Subcutaneous abdominal adipose tissue (tissue), 5 donors: ENCODE measurements at regions not wholly inside any gene's neighbourhood (a gene's known extent, or its start where the extent isn't known, plus 50 kb on each side); places are given as distances from the start of the nearest gene placed in this dataset.

ENCODE experiments used
- H3K27ac ChIP-seq: one replicate; pipeline ENCODE4 v1.7.0; 2013; ENCODE audit warnings: low read depth, mild to moderate bottlenecking, inconsistent platforms, low read length, moderate library complexity
- H3K27me3 ChIP-seq, 5 donors: one replicate each; pipeline ENCODE4 v1.7.0; 2013; ENCODE audit warnings: low read length in 5 of 5, inconsistent platforms in 1 of 5; ENCODE audit not compliant: control insufficient read depth in 5 of 5, insufficient read depth in 4 of 5
- H3K36me3 ChIP-seq, 5 donors: one replicate each; pipeline ENCODE4 v1.7.0; 2013; ENCODE audit warnings: low read length in 5 of 5; ENCODE audit not compliant: control insufficient read depth in 5 of 5, insufficient read depth in 5 of 5
- H3K4me1 ChIP-seq, 5 donors: one replicate each; pipeline ENCODE4 v1.7.0; 2013; ENCODE audit warnings: low read length in 5 of 5, mild to moderate bottlenecking in 3 of 5, moderate library complexity in 1 of 5; ENCODE audit not compliant: control insufficient read depth in 5 of 5, insufficient read depth in 5 of 5
- H3K4me3 ChIP-seq, 5 donors: one replicate each; pipeline ENCODE4 v1.7.0; 2013; ENCODE audit warnings: low read length in 5 of 5, low read depth in 1 of 5
- H3K9ac ChIP-seq, 5 donors: one replicate each; pipeline ENCODE4 v1.7.0; 2013; ENCODE audit warnings: low read length in 5 of 5, mild to moderate bottlenecking in 4 of 5, moderate library complexity in 3 of 5
- H3K9me3 ChIP-seq, 5 donors: one replicate each; pipeline ENCODE4 v1.7.0; 2013; ENCODE audit warnings: low read length in 5 of 5; ENCODE audit not compliant: control insufficient read depth in 5 of 5
- donor health status: healthy.
- donor health status: healthy.
- donor health status: healthy.
- donor health status: healthy.
- donor health status: healthy.

DNA sequence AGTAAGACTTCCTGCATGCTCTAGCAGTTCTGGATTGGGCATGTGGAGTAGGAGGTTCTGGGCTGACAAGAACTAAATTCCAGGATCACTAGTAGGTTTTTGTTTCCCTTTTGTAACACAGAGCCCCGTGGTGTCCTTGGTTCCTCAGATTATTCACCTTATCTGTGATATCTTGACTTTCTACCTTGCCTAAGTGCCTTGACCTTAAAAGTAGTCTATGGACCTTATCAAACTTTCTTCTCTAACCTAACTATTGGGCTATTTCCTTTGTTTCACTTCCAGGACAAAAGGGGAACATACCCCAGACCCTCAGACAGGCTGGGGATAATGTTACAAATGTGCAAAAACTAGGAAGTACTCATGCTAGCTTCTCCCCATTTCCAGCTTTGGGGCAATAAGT is 595.3 kb downstream of the PSAT1 start:
- Histone ChIP-seq H3K27ac (no peak overlapping the region), H3K36me3 (no peaks in the 10 kb centered on the region), H3K4me1 (no peaks in the 10 kb centered on the region), H3K27me3 (no peaks in the 10 kb centered on the region), H3K9me3 (peaks cover 0 to 16% (median 12%) of the 10 kb centered on the region in 5 donors), H3K9ac (no peak overlapping the region), H3K4me3 (no peak overlapping the region)

DNA sequence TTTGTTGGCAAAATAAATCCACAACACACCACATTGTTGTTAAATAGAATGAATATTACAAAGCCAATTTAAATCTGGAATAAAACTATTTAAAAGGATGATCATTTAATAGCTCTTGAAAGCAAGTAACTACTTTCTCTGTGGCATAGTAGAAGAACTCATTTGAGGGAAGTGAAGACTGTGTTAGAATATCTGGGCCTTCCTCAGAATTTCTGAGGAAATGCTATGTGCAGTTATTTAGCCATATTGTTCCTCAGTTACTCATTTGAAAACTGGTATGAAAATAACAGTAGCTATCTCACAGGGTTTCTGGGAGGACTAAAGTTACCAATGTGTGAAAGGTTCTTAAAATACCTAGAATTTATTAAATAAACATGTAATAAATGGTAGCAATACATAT is 595.8 kb downstream of the PSAT1 start:
- Histone ChIP-seq H3K4me1 (no peaks in the 10 kb centered on the region), H3K9me3 (peaks cover 0 to 16% (median 12%) of the 10 kb centered on the region in 5 donors), H3K36me3 (no peaks in the 10 kb centered on the region), H3K4me3 (no peak overlapping the region), H3K27ac (no peak overlapping the region), H3K27me3 (no peaks in the 10 kb centered on the region), H3K9ac (no peak overlapping the region)

DNA sequence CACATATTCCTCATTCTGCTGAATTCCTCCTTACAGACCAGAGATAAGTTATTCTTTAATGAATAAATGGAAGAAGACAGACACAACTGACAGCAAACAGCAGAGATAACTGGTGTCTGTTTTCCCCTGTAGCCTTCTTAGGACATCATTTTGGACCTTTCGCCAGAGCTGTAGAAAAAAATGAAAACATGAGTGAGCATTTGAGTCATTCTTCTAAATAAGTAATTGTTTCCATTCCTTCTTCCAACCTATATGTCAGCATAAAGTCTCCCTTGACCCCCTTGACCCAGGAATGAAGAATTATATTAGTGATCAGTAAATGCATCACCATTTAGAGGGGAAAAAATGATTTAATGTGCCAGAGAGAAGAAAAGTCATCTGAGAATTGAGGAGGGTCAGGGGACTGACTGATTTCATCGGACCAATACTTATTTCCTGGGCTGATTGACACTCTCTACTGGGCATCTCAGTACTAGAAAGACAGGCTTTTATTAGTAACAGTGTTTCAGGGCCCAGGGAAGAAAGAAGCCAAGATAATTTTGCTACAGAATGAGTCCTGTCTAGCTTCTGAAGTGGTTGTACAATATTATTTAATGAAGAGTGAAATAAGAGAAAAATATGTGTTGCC is 597.0 kb downstream of the PSAT1 start:
- H3K4me1 ChIP-seq = no peaks in the 10 kb centered on the region
- no peak overlapping the region for H3K27ac ChIP-seq
- H3K36me3 ChIP-seq = no peaks in the 10 kb centered on the region
- peaks cover 0 to 16% (median 12%) of the 10 kb centered on the region in 5 donors for H3K9me3 ChIP-seq
- no peak overlapping the region for H3K4me3 ChIP-seq
- H3K27me3 ChIP-seq = no peaks in the 10 kb centered on the region
- H3K9ac ChIP-seq = no peak overlapping the region

DNA sequence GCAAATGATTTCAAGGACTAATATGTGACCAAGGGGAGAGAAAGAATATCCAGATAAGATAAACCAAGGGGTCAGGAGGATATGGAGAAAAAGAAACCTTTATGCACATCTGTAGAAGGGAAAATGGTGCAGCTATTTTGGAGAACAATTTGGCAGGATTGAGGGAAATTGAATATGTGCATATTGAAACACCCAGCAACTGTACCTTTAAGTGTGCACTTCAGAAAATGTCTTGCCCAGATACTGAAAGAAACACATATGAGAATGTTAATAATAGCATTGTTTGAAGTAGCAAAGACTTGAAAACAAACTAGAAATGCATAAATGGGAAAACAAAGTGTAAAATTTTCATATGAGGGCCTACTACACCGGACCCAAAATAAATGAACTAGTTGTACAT is 599.6 kb downstream of the PSAT1 start:
- Histone ChIP-seq H3K4me3 (no peak overlapping the region), H3K36me3 (no peaks in the 10 kb centered on the region), H3K4me1 (no peaks in the 10 kb centered on the region), H3K9me3 (peaks cover 0 to under 1% (median 0%) of the 10 kb centered on the region in 5 donors), H3K27me3 (no peaks in the 10 kb centered on the region), H3K9ac (no peak overlapping the region), H3K27ac (no peak overlapping the region)

DNA sequence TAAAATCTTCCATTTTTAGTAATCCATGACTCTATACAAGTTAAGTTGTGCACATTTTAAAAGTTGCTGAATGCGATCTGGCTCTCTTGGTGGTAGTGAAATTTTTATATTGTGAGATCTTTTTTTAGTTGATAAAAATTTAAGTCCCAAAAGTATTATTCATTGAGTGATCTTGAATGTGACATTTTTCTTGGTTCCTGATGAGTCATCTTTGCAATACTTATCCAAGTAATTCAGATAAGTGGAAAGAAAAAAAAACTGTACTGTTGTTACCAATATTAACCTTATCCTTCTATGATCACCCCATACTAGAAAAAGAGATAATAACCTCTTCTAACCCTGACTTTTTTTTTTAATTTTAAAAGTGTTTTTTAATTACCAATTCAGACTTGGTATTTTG is 601.3 kb downstream of the PSAT1 start:
- Histone ChIP-seq H3K27ac (no peak overlapping the region), H3K36me3 (no peaks in the 10 kb centered on the region), H3K9ac (no peak overlapping the region), H3K4me1 (no peaks in the 10 kb centered on the region), H3K9me3 (no peaks in the 10 kb centered on the region), H3K4me3 (no peak overlapping the region), H3K27me3 (no peaks in the 10 kb centered on the region)

DNA sequence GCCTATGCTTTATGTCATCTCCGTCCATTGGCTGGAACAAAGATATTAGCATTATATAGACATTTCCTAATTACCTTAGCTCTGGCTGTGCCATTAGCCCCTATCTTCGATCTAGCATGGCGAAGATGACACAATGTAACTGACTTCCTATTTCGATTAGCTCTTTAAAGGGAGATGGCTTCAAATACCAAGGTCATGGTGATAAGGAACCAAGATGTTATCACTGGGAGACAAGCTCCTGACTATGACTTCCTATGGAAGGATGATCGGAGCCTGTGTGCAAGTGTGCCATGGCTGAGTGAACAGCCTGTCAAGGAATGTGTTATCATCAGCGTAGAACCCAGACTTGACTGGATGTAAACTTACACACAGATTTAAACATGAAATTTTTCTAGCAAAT is 602.1 kb downstream of the PSAT1 start:
- no peak overlapping the region for H3K27ac ChIP-seq
- H3K4me3 ChIP-seq = no peak overlapping the region
- no peaks in the 10 kb centered on the region for H3K4me1 ChIP-seq
- H3K9me3 ChIP-seq = no peaks in the 10 kb centered on the region
- no peaks in the 10 kb centered on the region for H3K27me3 ChIP-seq
- no peaks in the 10 kb centered on the region for H3K36me3 ChIP-seq
- H3K9ac ChIP-seq = no peak overlapping the region

DNA sequence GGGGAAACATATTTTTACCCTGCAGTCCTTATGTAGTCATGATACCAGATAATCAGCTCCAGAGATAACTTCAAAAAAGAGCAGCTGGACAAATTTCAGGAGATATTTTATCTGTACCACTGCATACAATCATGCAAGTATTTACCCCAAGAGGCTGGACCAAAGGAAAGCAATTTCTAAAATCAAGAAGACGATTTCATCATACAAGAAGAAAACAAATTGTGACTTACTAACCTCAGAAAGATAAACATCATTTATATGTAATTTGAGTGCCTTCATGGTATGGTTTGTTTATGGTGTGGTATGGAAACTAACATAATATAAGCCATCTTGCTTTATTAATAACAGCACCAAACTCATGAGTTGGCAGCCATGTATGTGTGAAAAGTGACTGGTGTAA is 603.6 kb downstream of the PSAT1 start:
- H3K27ac ChIP-seq = no peak overlapping the region
- no peaks in the 10 kb centered on the region for H3K36me3 ChIP-seq
- H3K9me3 ChIP-seq = no peaks in the 10 kb centered on the region
- H3K9ac ChIP-seq = no peak overlapping the region
- no peaks in the 10 kb centered on the region for H3K27me3 ChIP-seq
- H3K4me1 ChIP-seq = no peaks in the 10 kb centered on the region
- no peak overlapping the region for H3K4me3 ChIP-seq

DNA sequence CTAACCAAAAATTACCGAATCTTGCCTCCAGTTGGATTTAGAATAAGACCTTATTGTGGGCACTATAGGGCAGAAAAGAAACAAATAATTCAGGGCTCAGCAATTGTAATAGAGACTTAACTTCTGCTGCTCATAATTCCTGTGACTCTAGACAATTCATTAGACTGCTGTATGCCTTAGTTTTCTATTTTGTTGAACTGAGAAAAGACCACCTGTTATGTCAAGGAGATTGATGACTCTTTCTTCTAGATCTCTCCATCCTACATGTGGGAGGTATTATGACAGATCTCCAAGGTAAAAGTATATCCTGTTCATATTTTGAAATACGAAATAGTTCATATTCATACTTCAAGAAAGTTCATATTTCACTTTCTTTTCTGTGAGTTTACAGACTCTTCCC is 605.1 kb downstream of the PSAT1 start:
- Histone ChIP-seq H3K27me3 (no peaks in the 10 kb centered on the region), H3K4me1 (no peaks in the 10 kb centered on the region), H3K9me3 (no peaks in the 10 kb centered on the region), H3K27ac (no peak overlapping the region), H3K9ac (no peak overlapping the region), H3K36me3 (no peaks in the 10 kb centered on the region), H3K4me3 (no peak overlapping the region)

DNA sequence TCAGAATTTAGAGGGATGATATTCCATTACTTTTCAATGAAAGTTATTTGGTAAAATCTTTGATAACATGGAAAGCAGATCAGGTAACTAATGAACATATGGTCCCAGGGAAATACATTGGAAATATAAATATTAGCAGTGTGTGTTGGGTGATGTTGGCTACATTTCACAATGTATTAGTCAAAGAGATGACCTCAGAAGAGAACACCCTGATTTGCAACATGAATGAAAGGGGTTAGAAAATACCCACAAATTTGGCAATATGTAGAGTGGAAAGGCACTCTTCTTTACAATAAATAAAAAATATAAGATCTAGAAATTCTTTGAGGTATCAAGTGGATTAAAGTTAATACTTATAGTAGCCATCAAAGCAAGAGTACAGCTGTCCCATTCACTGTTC is 606.7 kb downstream of the PSAT1 start:
- Histone ChIP-seq H3K27me3 (no peaks in the 10 kb centered on the region), H3K4me3 (no peak overlapping the region), H3K27ac (no peak overlapping the region), H3K36me3 (no peaks in the 10 kb centered on the region), H3K9ac (no peak overlapping the region), H3K9me3 (no peaks in the 10 kb centered on the region), H3K4me1 (no peaks in the 10 kb centered on the region)

DNA sequence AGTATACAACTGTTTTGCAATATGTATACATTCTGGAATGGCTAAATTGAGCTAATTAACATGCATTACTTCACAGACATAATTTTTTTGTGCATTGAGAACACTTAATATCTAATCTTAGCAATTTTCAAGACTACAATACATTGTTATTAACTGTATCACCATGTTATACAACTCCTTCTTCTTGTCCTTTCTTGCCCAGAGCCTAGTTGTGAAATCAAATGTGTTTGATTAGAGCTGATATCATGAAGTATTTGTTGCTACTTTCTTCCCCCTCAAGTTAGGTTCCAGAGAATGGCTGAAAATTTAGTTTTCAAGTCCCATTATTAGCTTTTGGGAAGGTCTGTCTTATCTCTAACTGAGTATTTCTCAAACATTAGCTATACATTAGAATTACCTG is 607.8 kb downstream of the PSAT1 start:
- Histone ChIP-seq H3K4me3 (no peak overlapping the region), H3K4me1 (no peaks in the 10 kb centered on the region), H3K36me3 (no peaks in the 10 kb centered on the region), H3K27me3 (no peaks in the 10 kb centered on the region), H3K9ac (no peak overlapping the region), H3K27ac (no peak overlapping the region), H3K9me3 (peaks cover 0 to 2% (median 0%) of the 10 kb centered on the region in 5 donors)

DNA sequence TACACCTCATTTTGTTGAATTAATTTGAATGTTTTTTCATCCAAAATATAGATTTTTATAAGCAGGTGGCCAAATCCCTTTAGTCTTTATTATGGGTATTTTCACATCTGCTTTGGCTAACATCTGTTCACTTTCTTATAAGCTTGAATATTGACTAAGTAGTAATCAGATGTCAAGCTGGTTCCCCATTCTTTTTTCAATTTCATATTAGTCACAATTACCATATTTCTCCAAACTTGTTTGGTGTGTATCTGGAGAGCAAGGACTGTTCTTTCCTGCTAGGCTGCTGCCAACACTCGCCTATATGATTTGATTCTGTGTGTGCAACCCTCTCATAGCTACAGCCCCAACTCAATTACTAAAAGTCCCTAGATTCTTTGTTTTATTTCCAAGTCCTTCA is 608.5 kb downstream of the PSAT1 start:
- H3K4me3 ChIP-seq = no peak overlapping the region
- no peak overlapping the region for H3K27ac ChIP-seq
- no peak overlapping the region for H3K9ac ChIP-seq
- peaks cover 0 to 2% (median 0%) of the 10 kb centered on the region in 5 donors for H3K9me3 ChIP-seq
- no peaks in the 10 kb centered on the region for H3K27me3 ChIP-seq
- H3K36me3 ChIP-seq = no peaks in the 10 kb centered on the region
- no peaks in the 10 kb centered on the region for H3K4me1 ChIP-seq
